ENCODE measurements at regions not wholly inside any gene's neighbourhood (a gene's known extent, or its start where the extent isn't known, plus 50 kb on each side); places are given as distances from the start of the nearest gene placed in this dataset.

- WGBS, 2 donors (ENCODE audit: low coverage in 1 of 2): 92 to 100% methylated on average over 1 of the region's 1 CpG
- TF ChIP-seq, protein P1, sequence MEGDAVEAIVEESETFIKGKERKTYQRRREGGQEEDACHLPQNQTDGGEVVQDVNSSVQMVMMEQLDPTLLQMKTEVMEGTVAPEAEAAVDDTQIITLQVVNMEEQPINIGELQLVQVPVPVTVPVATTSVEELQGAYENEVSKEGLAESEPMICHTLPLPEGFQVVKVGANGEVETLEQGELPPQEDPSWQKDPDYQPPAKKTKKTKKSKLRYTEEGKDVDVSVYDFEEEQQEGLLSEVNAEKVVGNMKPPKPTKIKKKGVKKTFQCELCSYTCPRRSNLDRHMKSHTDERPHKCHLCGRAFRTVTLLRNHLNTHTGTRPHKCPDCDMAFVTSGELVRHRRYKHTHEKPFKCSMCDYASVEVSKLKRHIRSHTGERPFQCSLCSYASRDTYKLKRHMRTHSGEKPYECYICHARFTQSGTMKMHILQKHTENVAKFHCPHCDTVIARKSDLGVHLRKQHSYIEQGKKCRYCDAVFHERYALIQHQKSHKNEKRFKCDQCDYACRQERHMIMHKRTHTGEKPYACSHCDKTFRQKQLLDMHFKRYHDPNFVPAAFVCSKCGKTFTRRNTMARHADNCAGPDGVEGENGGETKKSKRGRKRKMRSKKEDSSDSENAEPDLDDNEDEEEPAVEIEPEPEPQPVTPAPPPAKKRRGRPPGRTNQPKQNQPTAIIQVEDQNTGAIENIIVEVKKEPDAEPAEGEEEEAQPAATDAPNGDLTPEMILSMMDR (IDR thresholded peaks at IDR 0.05): no peak
- no peak for TF ChIP-seq EP300 (IDR thresholded peaks at IDR 0.05)
- no peak for TF ChIP-seq POLR2AphosphoS5 (IDR thresholded peaks at IDR 0.05)
- no peak for TF ChIP-seq POLR2A (IDR thresholded peaks at IDR 0.05)
- Histone ChIP-seq H3K27ac (no peak overlapping the region), H3K4me1 (no peaks in the 10 kb centered on the region), H3K9me3 (no peaks in the 10 kb centered on the region), H3K27me3 (no peaks in the 10 kb centered on the region), H3K36me3 (no peaks in the 10 kb centered on the region), H3K4me3 (no peak overlapping the region)
- no peak for ATAC-seq
Observed at GRCh38 chr6:79296211-79296610, 61.7 kb upstream of the HMGN3 start.

Small RNAs in the stretch of these regions (small RNA-seq; reads per million reads assigned to genes)
- 0 reads per million in 4 donors for gene AL078601.1
- gene RF00019: 0 reads per million in 4 donors

Data from gastroesophageal sphincter (tissue), 4 donors.